Stimulated activated CD8-positive, alpha-beta memory T cell treated with anti-CD3 and anti-CD28 coated beads, Interleukin-4, amount 100 ng/mL, for 48 hours (primary cell): ENCODE measurements at regions not wholly inside any gene's neighbourhood (a gene's known extent, or its start where the extent isn't known, plus 50 kb on each side); places are given as distances from the start of the nearest gene placed in this dataset.

ENCODE experiments used
- DNase-seq: peaks from one replicate; pipeline ENCODE4 v3.0.0-alpha.2; 2020

DNA sequence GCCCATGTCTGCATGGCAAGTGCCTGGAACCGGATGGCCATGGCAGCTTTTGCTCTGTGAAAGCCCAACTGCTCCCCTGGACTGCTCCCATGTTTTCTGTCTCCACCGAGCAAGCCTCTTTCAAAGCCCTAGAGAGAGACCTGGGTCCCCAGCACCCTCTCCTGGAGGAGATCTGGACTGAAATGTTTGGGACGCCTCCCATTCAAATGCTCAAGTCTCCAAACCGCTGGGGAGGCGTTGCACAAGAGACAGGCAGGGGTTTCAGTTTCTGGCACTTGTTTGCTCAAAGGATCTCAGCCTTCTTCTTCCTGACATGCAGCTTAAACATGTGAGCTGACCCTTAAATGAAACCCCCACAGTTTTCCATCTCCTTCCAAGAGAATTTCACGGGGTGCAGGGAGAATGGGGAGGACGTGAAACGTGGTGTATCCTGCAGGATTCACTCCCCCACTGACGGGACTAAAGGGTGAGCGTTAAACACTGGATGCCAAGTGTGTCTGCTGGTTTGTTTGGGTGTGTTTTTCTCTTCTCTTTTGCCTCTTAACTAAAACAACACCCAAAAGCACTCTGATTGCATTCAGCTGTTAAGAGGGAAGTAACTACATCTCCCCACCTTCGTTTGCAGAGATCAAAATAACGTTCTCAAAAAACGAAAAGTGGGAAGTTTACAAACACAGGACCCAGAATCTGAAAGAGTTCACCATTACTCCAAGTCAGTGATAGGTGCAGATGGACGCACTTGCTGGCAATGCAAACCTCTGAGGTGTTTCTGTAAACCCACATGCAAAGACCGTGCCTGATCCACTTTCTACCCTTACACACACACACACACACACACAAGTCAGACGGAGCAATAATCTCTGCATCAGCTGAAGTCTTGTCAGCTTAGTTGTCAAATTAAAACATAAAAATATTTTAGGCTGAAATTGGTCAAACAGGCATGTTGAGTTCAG, 256.9 kb downstream of the C16orf95 start:
- no peak for DNase-seq

DNA sequence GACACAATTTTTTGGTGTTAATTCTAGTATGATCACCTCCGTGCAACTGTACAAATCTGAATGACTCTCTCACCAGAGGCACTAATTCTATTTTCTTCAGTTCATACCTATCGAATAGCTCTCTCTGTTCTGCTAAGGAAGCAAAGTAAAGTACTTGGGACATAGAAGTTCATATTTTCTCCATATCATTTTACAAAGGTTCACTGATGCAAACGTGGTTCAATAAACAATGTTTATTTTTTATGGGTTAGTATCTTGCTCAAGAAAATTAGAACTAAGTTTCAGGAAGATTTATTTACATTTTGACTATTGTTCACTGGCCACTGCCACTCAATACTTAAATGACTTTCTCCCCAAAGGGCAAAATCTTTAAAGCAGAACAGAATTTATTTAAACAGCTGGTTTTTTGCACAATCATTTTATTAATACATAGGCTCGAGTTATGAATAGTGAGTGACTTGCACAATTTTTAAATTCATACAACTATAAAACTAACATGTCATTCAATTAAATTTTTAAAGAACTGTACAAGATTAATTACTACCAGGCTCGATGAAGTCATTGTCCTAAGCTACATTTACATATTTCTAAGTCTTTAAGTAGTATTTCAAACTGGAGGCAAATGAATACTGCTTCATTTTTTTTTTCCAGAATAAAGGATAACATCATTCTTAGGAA, 255.8 kb downstream of the C16orf95 start:
- DNase-seq = no peak

DNA sequence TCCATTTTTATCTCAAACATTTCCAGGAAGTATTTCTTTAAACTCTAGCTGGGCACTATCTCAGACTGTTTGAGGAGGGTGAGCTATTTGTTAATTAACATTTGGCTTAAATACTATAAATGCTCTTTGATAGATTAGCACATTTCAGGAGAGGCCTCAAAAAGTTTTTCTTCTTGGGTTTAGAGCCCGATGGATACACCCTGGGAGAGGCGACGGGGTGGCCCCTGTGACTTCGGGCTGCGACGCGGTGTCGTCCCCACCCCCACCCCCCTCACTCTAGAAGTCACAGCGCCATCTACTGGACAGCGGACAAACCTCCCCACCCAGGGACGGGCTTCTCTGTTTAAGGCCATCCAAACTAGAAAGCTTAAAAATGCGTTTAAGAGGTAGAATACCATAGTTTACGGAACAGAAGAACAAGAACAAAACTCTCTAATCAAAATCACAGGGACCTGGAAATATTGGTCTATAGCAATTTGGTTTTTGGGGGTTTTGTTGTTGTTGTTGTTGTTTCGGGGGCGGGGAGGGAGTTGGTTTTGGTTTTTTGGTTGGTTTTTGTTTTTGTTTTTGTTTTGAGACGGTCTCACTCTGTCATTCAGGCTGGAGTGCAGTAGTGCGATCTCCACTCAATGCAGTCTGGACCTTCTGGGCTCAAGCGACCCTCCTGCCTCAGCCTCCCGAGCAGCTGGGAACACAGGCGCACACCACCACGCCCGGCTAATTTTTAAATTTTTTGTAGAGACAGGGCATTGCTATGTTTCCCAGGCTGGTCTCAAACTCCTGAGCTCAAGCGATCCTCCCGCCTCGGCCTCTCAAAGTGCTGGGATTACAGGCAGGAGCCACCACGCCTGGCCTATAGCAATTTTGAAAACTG, 254.4 kb downstream of the C16orf95 start:
- peak; percentile 83 for DNase-seq

DNA sequence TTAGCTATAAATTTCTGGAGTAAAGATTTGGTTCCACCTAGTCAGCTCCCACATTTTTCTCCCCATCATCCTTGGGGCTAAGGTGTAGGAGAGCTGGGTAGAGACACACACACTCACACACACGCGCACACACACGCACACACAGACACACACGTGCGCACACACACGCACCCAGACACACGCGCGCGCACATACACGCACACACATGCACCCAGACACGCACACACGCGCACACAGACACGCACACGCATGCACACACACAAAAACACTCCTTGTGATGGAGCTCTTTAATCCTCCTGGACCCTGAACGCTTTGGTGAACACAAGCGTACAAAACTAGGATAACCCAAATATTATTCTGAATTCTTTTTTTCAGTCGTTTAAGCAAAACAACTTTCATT, 253.6 kb downstream of the C16orf95 start:
- DNase-seq = no peak

DNA sequence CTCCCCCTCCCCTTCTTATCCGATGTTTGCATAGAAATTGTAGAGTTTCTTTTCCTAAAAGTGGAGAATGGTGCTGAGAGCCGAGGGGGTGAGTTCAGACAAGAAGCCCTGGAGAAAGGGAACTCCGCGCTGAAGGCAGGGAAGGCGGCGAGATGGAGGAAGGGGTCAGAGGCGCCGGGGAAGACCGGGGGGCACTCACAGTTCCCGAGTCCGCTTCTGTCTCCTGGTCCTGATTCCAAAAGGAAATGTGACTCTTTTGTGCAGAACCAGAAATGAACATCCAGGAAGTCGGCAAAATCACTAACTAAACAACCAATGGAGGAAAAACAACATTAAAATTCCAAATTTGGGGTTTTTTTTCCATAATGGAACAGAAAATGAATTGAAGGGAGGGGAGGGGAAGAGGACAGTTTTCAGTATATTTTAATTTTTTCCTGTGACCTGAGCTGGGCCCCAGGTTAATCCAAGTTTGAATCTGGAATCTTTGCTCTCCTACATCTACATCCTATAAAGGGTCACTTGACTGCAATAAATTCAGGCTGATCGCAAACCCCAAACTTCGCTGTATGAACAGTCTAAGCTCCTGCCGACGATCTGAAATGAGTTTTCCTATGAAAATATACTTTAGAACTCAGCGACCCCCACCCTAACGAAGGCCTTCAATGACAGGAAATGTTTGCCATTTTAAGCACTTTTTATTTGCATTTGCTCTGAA, 252.3 kb downstream of the C16orf95 start:
- DNase-seq = no peak

DNA sequence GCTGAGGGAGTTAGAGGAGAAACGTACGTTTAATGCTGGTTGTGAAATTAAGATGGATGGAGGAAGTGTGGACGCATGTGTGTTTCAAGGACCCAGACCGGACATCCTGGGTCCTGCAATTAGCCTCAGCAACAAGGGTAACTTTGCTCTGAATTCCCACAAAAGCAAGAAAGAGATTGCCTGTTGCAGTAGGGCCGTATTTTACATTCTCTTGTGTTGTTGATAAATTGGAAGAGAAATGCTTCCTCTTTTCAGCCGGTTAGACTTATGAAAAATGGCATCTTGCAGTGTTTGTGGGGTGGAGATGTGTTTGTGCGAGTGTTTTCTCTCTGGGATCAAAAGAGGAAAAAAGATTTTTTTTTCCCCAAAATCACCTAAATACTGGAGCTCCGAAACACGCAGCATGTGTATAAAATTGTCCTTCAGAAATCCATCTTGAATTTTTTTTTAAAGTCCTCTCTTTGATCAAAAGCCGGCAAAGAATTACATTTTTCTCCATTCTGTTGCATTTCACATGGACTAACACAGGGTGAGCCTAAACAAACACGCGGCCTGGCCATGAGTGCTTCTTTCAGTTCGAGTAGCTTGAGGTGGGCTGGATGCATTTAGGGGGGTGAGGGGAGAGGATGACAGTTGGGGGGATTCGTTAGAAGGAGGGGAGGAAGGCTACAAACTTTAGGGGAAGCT, 251.6 kb downstream of the C16orf95 start:
- DNase-seq = no peak

DNA sequence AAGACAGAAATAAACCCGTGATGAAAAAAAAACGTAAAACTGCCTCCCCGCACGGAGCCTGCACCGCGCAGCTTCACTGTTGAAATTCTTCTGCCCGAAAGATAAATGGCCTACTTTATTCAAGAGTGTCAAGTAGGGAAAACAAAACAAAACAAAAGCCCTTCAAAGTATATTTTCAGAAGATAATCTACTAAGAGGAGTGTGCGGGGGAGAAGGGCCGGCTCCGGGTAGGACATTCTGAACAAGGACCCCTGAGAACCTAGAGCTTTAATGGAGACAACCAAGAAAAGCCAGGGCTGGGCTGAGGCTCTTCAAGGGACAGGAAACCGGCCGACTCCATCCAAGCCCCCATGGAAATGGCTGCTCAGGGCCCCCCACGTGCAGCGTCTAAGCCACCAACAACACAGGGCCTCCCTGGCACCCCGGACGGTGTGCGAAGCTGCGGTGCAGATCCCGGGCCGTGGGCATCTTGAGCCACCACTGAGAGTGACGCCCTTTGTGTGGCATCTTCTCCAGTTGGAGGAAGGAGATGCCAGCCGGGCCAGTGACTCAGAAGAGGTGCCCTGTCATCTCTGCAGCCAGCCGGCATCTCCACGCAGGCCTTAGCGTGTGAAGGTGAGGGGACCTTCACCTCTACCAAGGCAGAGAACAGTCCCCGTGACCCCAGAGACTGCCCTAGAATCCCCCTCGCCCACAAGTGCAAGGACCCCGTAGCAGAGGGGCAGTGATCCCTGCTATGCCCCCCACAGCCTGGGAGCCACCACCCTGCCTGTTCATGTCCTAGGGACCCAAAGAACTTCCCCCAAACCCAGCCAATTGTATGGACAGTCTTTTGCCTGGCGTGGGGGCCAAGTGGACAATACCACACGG, 250.8 kb downstream of the C16orf95 start:
- no peak for DNase-seq

DNA sequence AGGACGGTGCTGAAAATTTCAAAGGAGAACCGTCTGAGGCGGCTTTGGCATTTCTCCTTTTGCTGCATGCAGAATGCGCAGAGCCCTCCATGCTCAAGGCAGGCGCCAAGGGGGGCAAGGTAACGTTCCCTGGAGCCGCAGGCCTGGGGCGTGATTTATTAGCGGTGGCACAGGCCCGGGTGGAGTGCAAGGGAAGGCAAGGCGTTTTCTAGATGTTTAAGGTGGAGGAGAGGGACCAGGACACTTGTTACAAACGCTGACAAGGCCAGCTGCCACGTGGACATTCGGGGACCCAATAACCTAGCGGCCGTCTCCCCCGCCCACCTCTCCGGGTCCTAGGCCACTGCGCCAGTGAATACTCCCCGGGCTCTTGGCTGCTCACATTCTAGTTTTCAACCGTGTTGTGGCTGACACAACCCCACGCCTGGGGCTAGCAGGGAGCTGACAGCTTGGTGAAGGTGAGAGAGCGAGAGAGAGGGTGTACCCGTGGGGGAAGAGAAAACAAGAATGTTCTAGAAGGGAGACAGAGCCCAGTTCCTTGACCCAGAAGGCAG, 250.1 kb downstream of the C16orf95 start:
- no peak for DNase-seq

DNA sequence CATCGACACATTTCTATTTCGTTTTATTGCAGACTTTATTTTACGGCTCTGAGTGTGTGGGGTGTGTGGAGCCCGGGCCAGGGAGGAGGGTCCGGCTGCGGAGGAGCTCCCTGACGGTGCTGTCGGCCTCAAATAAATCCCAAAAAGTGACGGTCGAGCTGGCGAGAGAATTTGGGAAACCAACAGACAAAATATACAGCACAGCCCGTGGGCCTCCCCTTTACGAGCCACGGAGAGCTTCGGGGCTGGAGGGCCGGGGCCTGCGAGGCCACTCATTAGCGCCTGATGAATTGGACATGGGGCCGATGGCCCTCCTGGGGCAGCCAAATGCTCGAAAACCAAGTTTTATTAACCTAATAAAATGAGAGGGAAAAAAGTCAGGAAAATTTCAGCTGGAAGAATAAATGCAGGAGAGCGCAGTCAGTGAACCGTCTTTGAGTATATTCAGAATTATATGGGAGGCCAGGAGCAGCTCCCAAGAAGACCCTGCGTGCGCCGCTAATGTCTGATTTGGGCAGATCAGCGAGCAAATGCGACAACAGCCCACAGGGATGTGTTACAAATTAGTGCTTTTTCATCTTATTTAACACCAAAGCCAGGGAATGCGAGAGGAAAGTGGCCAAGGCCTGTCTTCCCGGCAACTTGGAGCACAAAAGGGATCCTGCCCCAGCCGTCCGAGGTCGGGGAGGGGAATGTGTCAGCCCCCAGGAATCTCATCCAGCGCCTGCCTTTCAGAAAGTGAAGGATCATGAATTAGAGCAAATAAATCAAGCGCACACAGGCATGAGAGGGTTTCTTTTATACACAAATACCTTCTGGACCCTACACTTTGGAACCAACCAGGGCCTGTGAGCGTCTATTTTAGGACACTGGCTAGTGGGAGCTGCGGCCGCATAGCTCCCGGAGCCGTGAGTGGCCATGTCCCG, 249.1 kb downstream of the C16orf95 start:
- no peak for DNase-seq

DNA sequence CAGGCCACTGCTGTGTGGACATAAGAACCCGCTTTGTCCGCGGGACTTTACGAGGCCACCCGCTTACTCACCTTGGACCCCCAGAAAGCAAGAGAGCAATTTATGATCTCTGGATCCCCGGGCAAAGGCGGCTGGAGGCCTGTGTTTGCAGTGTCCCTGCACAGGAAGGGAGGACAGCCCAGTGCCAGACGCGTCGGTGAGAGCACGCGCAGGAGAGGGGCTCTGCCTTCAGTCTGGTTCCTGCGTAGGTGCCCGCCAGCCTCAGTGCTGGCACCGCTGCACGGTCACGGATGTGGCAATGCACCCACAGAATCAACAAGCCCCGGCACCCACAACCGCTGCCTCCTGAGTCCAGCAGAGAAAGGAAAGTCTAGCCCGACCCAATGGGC, 248.4 kb downstream of the C16orf95 start:
- no peak for DNase-seq

DNA sequence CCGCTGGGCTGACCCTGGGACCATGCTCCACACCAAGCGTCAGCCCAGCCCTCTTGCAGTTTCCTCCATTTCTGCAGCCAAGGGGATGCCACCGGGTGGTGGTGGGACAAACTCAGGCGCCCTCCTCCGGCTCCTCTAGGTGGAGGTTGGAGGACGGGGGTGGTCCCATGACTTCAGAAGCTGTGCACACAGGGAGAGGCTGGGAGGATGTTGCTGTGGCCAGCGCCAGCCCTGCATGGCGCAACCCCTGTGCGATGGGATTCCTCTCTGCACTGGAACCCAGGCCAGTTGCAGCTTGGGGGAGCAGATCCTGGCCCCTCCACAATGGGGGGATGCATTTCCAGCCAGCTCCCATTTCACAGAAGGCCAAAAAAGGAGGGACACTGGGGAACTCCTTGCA, 246.5 kb downstream of the C16orf95 start:
- DNase-seq = no peak

DNA sequence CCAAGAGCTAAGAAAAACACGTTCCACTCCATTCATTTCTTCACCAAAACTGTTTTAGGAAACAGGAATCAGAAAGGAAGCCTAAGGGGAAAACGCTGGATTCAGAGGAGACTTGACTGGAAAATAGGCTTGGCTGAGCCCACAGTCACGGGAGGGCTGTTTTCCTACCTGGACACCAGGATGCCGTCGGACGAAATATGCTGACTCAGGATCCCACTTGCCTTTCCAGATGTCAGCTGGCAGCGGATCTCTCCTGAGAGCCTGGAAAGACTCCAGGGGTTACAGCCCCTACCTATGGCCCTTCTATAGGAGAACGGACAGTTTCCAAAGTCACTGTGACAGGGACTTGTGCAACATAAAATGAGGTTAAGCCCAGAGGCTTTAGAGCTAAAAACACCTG, 245.1 kb downstream of the C16orf95 start:
- DNase-seq = no peak

DNA sequence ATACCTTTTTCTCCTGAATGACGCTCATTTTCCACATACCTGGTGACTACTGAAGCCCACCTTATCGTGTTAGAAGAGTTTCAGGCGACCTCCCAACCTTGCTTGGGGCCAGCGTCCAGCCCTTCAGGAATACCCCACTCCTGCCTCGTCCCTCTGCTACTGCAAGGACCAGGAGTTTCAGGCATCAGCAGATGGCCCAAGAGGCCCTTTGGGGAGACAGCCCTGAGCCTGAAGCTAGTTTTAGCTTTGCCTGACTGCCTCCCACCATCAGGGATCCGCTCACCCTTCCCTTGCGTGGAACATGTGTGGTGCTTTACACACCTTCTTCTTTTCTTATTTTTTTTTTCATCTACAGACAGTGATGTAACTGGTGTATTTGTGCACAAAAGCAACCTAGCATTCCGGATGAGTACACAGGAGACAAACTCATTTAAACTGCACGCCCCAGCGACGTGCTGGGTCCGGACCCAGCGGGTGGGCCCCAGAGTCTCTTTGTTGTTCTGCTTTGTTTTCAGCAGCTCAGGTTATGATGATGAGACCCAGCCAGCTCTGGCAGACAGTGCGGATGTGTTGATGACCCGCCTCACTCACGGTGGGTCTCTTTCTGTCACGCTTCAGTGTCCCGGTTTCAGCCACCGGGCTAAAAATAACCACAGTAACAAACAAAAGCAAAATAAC, 242.4 kb downstream of the C16orf95 start:
- DNase-seq = no peak

DNA sequence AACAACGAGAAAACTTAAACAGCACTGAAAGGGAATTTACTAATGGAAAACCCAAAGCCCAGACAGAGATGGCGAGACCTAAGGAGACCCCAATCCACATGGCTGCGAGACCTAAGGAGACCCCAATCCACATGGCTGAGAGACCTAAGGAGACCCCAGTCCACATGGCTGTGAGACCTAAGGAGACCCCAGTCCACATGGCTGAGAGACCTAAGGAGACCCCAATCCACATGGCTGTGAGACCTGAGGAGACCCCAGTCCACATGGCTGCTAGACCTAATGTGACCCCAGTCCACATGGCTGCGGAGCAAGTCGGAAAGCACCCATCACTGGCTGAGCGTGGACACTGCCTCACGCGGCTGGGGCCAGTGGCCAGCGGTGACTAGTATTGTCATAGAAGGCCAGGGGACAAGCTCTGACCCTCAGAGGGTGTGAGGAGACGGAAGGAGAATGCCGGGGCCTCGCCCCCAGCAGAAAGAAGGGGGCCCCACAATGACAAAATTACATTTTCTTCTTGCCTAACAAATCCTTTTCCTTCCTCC, 241.8 kb downstream of the C16orf95 start:
- no peak for DNase-seq

DNA sequence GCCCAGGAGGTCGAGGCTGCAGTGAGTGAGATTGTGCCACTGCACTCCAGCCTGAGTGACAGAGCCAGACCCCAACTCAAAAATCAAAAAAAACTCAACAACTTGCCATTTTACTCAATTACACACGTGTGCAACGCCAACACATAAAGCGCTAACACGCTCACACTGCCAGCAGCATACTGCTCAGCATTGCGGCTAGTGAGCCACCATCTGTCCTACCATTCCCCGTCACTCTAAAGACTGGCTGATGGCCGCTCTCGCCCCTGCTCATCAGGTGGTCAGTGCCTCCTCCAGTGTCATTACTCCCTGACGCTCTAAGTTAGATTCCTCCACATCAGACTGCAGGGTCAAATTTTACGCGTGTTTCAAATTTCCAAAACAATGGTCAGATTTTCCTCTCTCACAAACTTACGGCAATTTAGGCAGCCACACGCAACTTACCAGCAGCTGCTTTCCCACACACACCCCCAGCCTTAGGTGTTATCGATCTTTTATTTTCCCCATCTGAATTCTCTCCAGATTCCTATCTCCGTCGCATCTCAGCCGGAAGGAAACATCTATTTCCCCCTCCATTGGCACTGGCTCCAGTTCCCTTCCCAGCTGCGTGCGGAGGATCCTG, 240.8 kb downstream of the C16orf95 start:
- DNase-seq = no peak

DNA sequence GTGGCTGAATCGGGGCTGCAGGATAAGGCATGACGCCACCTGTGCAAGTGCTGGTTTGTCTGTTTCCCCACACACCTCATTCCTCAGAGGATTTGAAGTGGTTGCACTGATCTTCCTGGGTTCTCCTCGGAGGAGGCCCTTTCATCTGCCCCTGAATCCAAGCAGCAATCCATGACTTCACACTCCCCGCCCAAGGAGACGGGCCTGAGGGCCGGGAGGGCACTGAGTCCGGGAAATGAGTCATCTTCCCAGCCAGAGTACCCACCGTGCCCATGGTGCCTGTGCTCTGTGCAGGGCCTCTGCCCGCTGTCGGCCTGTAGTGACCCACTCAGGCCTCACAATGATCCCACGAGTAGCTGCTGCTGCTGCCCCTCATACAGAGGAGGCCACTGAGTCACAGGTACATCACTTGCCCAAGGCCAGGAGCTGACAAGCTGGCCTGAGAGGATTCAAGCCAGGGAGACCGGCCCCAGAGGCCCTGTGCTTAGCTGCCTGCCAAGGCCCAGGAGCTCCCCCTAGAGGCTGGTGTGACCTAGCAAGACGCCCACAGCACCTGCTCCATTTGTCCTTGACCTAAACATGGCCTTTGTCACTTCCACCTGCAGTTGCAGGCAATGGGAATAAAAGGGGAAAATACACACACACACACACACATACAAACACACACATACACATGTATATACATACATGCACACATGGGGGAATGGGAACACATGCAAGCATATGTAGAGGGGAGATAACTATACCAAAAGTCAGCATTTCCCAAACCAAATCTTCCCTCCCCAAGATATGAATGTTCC, 240.0 kb downstream of the C16orf95 start:
- DNase-seq = peak; percentile 74

DNA sequence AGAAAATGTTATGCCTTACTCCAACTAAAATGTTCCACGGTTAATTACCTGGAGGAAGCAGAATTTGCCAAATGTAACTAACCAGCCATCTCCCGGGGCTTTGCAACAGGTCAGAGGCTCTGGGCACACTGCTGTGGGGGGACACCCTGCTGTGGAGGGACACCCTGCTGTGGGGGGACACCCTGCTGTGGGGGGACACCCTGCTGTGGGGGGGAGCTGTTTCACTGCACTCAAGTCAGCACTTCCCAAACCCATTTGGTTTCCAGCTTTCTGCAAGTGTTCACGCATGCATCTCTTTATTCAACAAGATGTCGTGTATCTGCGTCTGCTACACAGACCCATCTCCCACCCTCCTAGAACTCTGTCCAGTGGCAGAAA, 239.5 kb downstream of the C16orf95 start:
- DNase-seq = no peak
